ENCODE measurements at regions not wholly inside any gene's neighbourhood (a gene's known extent, or its start where the extent isn't known, plus 50 kb on each side); places are given as distances from the start of the nearest gene placed in this dataset.
A peak's percentile ranks its signal among the peaks of the same experiment; 100 is the strongest.
"Not testable (repeated sequence)": the region's sequence is repeated elsewhere in the genome, so short reads cannot be mapped to it uniquely, and the experiment has no call there.

GRCh38 chr20:23299673-23300050, 50.9 kb upstream of the NXT1 start:
- H3K4me3 ChIP-seq (ENCODE audit: low read depth, low read length) = no peak overlapping the region
- 93% methylated on average over 7 of the region's 7 CpGs for WGBS

GRCh38 chr20:23298926-23299672, 51.5 kb upstream of the NXT1 start:
- Histone ChIP-seq H3K27ac (ENCODE audit: low read depth) (no peak overlapping the region), H3K4me3 (ENCODE audit: low read depth, low read length) (no peak overlapping the region), H3K36me3 (ENCODE audit: insufficient read depth) (no peaks in the 10 kb centered on the region), H3K4me1 (ENCODE audit: insufficient read depth) (no peaks in the 10 kb centered on the region)
- no peak for DNase-seq (ENCODE audit: extremely low spot score)
- 92% methylated on average over 6 of the region's 6 CpGs for WGBS

More at GRCh38 chr20:23299673-23300050, 50.9 kb upstream of the NXT1 start:
- no peak for DNase-seq (ENCODE audit: extremely low spot score)
- Histone ChIP-seq H3K36me3 (ENCODE audit: insufficient read depth) (no peaks in the 10 kb centered on the region), H3K4me1 (ENCODE audit: insufficient read depth) (no peaks in the 10 kb centered on the region), H3K27ac (ENCODE audit: low read depth) (no peak overlapping the region)

GRCh38 chr20:23298155-23298554, 52.4 kb upstream of the NXT1 start:
- 74% methylated on average over 6 of the region's 6 CpGs for WGBS
- Histone ChIP-seq H3K4me3 (ENCODE audit: low read depth, low read length) (no peak overlapping the region), H3K4me1 (ENCODE audit: insufficient read depth) (no peaks in the 10 kb centered on the region), H3K36me3 (ENCODE audit: insufficient read depth) (no peaks in the 10 kb centered on the region), H3K27ac (ENCODE audit: low read depth) (no peak overlapping the region)
- no peak for DNase-seq (ENCODE audit: extremely low spot score)

GRCh38 chr20:23296841-23297701, 53.5 kb upstream of the NXT1 start:
- no peak overlapping the region for H3K4me3 ChIP-seq (ENCODE audit: low read depth, low read length)
- 56% methylated on average over 17 of the region's 17 CpGs for WGBS
- H3K4me1 ChIP-seq (ENCODE audit: insufficient read depth) = no peaks in the 10 kb centered on the region
- no peaks in the 10 kb centered on the region for H3K36me3 ChIP-seq (ENCODE audit: insufficient read depth)
- H3K27ac ChIP-seq (ENCODE audit: low read depth) = no peak overlapping the region
- peak; percentile 5 for DNase-seq (ENCODE audit: extremely low spot score)

- no peaks in the 10 kb centered on the region for H3K4me1 ChIP-seq (ENCODE audit: insufficient read depth)
- H3K4me3 ChIP-seq (ENCODE audit: low read depth, low read length) = no peak overlapping the region
- 89% methylated on average over 5 of the region's 5 CpGs for WGBS
- no peak for DNase-seq (ENCODE audit: extremely low spot score)
- H3K36me3 ChIP-seq (ENCODE audit: insufficient read depth) = no peaks in the 10 kb centered on the region
- H3K27ac ChIP-seq (ENCODE audit: low read depth) = no peak overlapping the region
These were observed 54.7 kb upstream of the NXT1 start for GRCh38 chr20:23295934-23296333.

- DNase-seq (ENCODE audit: extremely low spot score) = no peak
- Histone ChIP-seq H3K4me1 (ENCODE audit: insufficient read depth) (no peaks in the 10 kb centered on the region), H3K36me3 (ENCODE audit: insufficient read depth) (no peaks in the 10 kb centered on the region), H3K4me3 (ENCODE audit: low read depth, low read length) (no peak overlapping the region), H3K27ac (ENCODE audit: low read depth) (no peak overlapping the region)
- WGBS = 95% methylated on average over 10 of the region's 10 CpGs
These were observed 55.9 kb upstream of the NXT1 start for GRCh38 chr20:23294671-23295070.

- no peak for DNase-seq (ENCODE audit: extremely low spot score)
- Histone ChIP-seq H3K4me1 (ENCODE audit: insufficient read depth) (no peaks in the 10 kb centered on the region), H3K4me3 (ENCODE audit: low read depth, low read length) (no peak overlapping the region), H3K27ac (ENCODE audit: low read depth) (no peak overlapping the region), H3K36me3 (ENCODE audit: insufficient read depth) (no peaks in the 10 kb centered on the region)
- WGBS = 85% methylated on average over 6 of the region's 6 CpGs
These were observed 56.4 kb upstream of the NXT1 start for GRCh38 chr20:23294166-23294565.

DNA sequence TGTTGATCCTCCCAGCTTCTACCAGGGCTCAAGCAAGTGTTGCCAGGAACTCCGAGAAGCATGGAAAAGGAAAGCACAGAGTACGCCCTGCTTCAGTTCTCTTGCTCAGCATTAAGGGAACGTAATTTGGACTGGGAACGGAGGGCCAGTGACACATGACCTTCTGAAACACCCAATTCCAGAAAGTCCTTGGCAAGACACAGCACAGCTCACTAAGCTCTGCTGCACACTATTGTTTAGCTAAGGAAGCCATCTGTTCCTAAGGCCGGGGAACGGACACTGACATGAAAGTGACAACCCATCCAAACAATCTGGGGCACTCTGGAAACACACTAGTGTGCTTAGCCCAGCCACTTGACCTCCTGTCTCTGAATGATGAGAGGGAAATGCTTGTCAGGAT, 56.9 kb upstream of the NXT1 start:
- Histone ChIP-seq H3K4me1 (ENCODE audit: insufficient read depth) (no peaks in the 10 kb centered on the region), H3K27ac (ENCODE audit: low read depth) (no peak overlapping the region), H3K4me3 (ENCODE audit: low read depth, low read length) (no peak overlapping the region), H3K36me3 (ENCODE audit: insufficient read depth) (no peaks in the 10 kb centered on the region)
- DNase-seq (ENCODE audit: extremely low spot score) = no peak
- WGBS = 61% methylated on average over 6 of the region's 6 CpGs

GRCh38 chr20:23292311-23292710, 58.3 kb upstream of the NXT1 start:
- 92% methylated on average over 5 of the region's 5 CpGs for WGBS
- not testable (repeated sequence) for H3K27ac ChIP-seq (ENCODE audit: low read depth); H3K4me3 ChIP-seq (ENCODE audit: low read depth, low read length); H3K4me1 ChIP-seq (ENCODE audit: insufficient read depth); DNase-seq (ENCODE audit: extremely low spot score); H3K36me3 ChIP-seq (ENCODE audit: insufficient read depth)

GRCh38 chr20:23291575-23292240, 58.9 kb upstream of the NXT1 start:
- Histone ChIP-seq H3K36me3 (ENCODE audit: insufficient read depth) (no peaks in the 10 kb centered on the region), H3K4me1 (ENCODE audit: insufficient read depth) (no peaks in the 10 kb centered on the region), H3K4me3 (ENCODE audit: low read depth, low read length) (no peak overlapping the region), H3K27ac (ENCODE audit: low read depth) (no peak overlapping the region)
- 87% methylated on average over 14 of the region's 14 CpGs for WGBS
- DNase-seq (ENCODE audit: extremely low spot score) = no peak

DNA sequence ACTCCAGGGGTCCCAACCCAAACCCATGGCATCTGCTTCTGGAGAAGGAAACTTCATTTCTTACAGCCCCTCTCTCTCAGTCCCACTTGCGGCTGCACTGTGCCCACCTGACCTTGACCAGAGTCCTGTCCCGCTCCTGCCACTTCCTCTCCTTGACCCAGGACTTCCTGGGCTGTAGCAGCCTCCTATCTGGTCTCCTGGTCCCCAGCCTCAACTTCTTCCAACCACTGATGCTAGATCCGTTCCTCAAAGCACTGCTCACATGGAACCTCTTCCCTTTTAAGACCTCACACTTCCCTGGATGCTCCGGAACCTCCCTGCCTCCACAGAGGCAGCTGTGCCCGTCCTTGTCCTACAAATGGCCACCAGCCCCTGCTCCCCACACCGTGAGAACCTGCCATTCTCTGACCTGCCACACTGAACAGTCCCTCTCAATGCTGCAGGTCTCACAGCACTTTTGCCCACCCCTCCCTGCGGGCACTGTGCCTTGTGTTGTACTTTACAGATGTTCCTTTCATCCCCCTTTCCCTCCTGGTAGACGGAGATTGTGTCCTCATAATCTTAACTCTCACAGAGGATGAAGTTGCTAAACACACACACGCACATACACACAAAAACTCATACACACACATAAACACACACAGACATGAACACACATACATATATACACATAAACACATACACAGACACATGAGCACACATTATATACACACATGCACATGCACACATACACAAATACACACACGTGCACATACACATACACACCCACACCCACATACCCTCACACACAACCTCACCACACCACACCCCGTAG, 59.6 kb upstream of the NXT1 start:
- 88% methylated on average over 11 of the region's 11 CpGs for WGBS
- no peaks in the 10 kb centered on the region for H3K36me3 ChIP-seq (ENCODE audit: insufficient read depth)
- no peaks in the 10 kb centered on the region for H3K4me1 ChIP-seq (ENCODE audit: insufficient read depth)
- H3K4me3 ChIP-seq (ENCODE audit: low read depth, low read length) = no peak overlapping the region
- no peak for DNase-seq (ENCODE audit: extremely low spot score)
- H3K27ac ChIP-seq (ENCODE audit: low read depth) = no peak overlapping the region

- 50% methylated on average over 7 of the region's 7 CpGs for WGBS
- no peaks in the 10 kb centered on the region for H3K4me1 ChIP-seq (ENCODE audit: insufficient read depth)
- no peak for DNase-seq (ENCODE audit: extremely low spot score)
These were observed 60.7 kb upstream of the NXT1 start for GRCh38 chr20:23289724-23290395.

GRCh38 chr20:23289249-23289648, 61.3 kb upstream of the NXT1 start:
- WGBS = 79% methylated on average over 7 of the region's 7 CpGs
- no peaks in the 10 kb centered on the region for H3K4me1 ChIP-seq (ENCODE audit: insufficient read depth)

More at GRCh38 chr20:23289724-23290395, 60.7 kb upstream of the NXT1 start:
- no peak overlapping the region for H3K27ac ChIP-seq (ENCODE audit: low read depth)
- no peaks in the 10 kb centered on the region for H3K36me3 ChIP-seq (ENCODE audit: insufficient read depth)
- no peak overlapping the region for H3K4me3 ChIP-seq (ENCODE audit: low read depth, low read length)

More at GRCh38 chr20:23289249-23289648, 61.3 kb upstream of the NXT1 start:
- no peak for DNase-seq (ENCODE audit: extremely low spot score)
- Histone ChIP-seq H3K4me3 (ENCODE audit: low read depth, low read length) (no peak overlapping the region), H3K36me3 (ENCODE audit: insufficient read depth) (no peaks in the 10 kb centered on the region), H3K27ac (ENCODE audit: low read depth) (no peak overlapping the region)

Data from urinary bladder (tissue), 3 donors.